ENCODE measurements at regions not wholly inside any gene's neighbourhood (a gene's known extent, or its start where the extent isn't known, plus 50 kb on each side); places are given as distances from the start of the nearest gene placed in this dataset.

- DNase-seq = no peak
Observed at GRCh38 chr10:92792661-92793060, 55.7 kb upstream of the EXOC6 start.

Data from GDM1 (cell line).